ENCODE measurements at regions not wholly inside any gene's neighbourhood (a gene's known extent, or its start where the extent isn't known, plus 50 kb on each side); places are given as distances from the start of the nearest gene placed in this dataset.

- TF ChIP-seq POLR2AphosphoS5 (IDR thresholded peaks at IDR 0.05) (no peak), CTCF (IDR thresholded peaks at IDR 0.05) (no peak)
Measured at GRCh38 chr10:55280696-55281095, 479.7 kb upstream of the PCDH15 start.

All from prostate gland (tissue), 2 donors.